ENCODE measurements at regions not wholly inside any gene's neighbourhood (a gene's known extent, or its start where the extent isn't known, plus 50 kb on each side); places are given as distances from the start of the nearest gene placed in this dataset.
"Not testable (repeated sequence)": the region's sequence is repeated elsewhere in the genome, so short reads cannot be mapped to it uniquely, and the experiment has no call there.

GRCh38 chr11:103585401-103585800 is 451.0 kb upstream of the DDI1 start:
- DNase-seq: no peak

GRCh38 chr11:103585911-103586310 is 450.5 kb upstream of the DDI1 start:
- DNase-seq: no peak

- DNase-seq: no peak
Measured at GRCh38 chr11:103586756-103587155, 449.7 kb upstream of the DDI1 start.

- no peak for DNase-seq
Measured at GRCh38 chr11:103587901-103588788, 448.3 kb upstream of the DDI1 start.

GRCh38 chr11:103591554-103591953 is 444.9 kb upstream of the DDI1 start:
- DNase-seq: no peak

- DNase-seq: no peak
Measured at GRCh38 chr11:103594283-103594682, 442.2 kb upstream of the DDI1 start.

- DNase-seq: no peak
Measured at GRCh38 chr11:103596315-103596714, 440.1 kb upstream of the DDI1 start.

GRCh38 chr11:103601225-103601846 is 435.1 kb upstream of the DDI1 start:
- peak; percentile 21 to 26 for DNase-seq

GRCh38 chr11:103602840-103603239 is 433.6 kb upstream of the DDI1 start:
- no peak for DNase-seq

GRCh38 chr11:103604310-103604709 is 432.1 kb upstream of the DDI1 start:
- DNase-seq: no peak

- no peak for DNase-seq
Measured at GRCh38 chr11:103608566-103608965, 427.9 kb upstream of the DDI1 start.

- DNase-seq: no peak
Measured at GRCh38 chr11:103609117-103610066, 427.0 kb upstream of the DDI1 start.

GRCh38 chr11:103610435-103610834 is 426.0 kb upstream of the DDI1 start:
- no peak for DNase-seq

- DNase-seq: not testable (repeated sequence)
Measured at GRCh38 chr11:103611526-103612260, 424.7 kb upstream of the DDI1 start.

GRCh38 chr11:103612451-103612850 is 424.0 kb upstream of the DDI1 start:
- not testable (repeated sequence) for DNase-seq

- not testable (repeated sequence) for DNase-seq
Measured at GRCh38 chr11:103616586-103616985, 419.9 kb upstream of the DDI1 start.

- DNase-seq: no peak
Measured at GRCh38 chr11:103618528-103618927, 417.9 kb upstream of the DDI1 start.

- no peak for DNase-seq
Measured at GRCh38 chr11:103619480-103619879, 417.0 kb upstream of the DDI1 start.

- DNase-seq: no peak
Measured at GRCh38 chr11:103619938-103620337, 416.5 kb upstream of the DDI1 start.

- DNase-seq: no peak
Measured at GRCh38 chr11:103622296-103622695, 414.1 kb upstream of the DDI1 start.

GRCh38 chr11:103623933-103624332 is 412.5 kb upstream of the DDI1 start:
- no peak for DNase-seq
